ENCODE measurements at regions not wholly inside any gene's neighbourhood (a gene's known extent, or its start where the extent isn't known, plus 50 kb on each side); places are given as distances from the start of the nearest gene placed in this dataset.

DNA sequence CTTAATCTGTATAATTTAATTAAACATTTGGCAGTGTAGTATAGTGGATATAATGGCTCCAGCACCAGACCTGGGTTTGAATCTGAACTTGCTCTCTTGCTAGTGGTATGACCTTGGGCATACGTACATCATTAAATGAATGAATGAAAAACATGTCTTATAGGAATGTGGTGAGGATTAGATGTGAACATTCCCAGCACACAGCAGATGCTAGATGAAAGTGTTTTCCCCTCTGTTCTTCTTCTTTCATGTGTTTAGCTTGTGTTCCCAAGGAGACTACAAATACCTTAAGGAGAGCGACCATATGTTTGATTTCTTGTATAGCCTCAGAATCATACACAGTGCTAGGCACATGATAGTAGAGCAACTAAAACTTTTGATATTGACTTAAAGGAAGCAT, 56.5 kb downstream of the CT47B1 start:
- no peak for DNase-seq (ENCODE audit: low read depth in 2 of 2)

GRCh38 chrX:120813982-120814381, 61.7 kb downstream of the CT47B1 start:
- DNase-seq (ENCODE audit: low read depth in 2 of 2), result no peak

- no peak for DNase-seq (ENCODE audit: low read depth in 2 of 2)
These were observed 74.2 kb downstream of the CT47B1 start for GRCh38 chrX:120801426-120801825.

GRCh38 chrX:120797188-120797851, 78.3 kb downstream of the CT47B1 start:
- DNase-seq (ENCODE audit: low read depth in 2 of 2), result no peak

GRCh38 chrX:120795301-120795700, 80.4 kb downstream of the CT47B1 start:
- DNase-seq (ENCODE audit: low read depth in 2 of 2), result no peak

DNA sequence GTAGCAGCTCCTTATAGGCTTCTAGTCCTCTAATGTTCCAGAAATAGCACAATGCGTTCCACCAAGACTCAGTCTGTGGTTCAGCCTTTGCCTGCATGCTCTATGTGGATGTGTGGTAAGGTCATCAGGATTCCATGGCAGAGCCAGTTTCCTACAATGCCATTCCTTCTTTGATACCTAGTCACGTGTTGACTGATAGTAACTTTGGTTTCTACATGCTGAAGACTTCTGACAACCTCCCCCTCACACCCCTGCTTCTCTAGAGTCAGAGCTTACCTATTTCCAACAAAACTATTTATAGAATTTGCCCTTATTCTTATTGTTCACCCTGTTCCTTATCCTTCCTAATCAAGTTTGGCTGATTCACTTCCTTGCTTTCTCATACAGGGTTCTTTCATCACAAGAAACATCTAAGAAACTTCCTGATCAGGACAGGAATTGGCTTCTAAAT, 81.1 kb downstream of the CT47B1 start:
- no peak for DNase-seq (ENCODE audit: low read depth in 2 of 2)

DNA sequence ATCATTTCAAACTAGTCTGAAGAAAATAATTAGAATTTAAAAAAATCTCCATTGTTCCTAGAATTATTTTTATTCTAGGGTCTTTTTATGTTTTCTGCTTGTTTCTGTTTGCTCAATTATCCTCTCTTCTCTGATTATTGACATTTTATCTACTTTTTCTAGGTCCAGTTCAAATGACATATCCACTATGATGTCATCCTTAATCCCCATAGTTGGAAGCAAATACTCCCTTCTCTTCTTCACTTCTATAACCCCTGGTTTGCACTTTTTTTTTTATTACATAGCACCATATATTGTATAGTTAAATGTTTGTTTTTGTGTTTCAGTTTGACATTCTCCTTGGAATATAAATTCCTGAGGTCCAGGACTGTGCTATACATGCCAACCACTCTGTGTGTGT, 82.6 kb downstream of the CT47B1 start:
- DNase-seq (ENCODE audit: low read depth in 2 of 2), result no peak

DNA sequence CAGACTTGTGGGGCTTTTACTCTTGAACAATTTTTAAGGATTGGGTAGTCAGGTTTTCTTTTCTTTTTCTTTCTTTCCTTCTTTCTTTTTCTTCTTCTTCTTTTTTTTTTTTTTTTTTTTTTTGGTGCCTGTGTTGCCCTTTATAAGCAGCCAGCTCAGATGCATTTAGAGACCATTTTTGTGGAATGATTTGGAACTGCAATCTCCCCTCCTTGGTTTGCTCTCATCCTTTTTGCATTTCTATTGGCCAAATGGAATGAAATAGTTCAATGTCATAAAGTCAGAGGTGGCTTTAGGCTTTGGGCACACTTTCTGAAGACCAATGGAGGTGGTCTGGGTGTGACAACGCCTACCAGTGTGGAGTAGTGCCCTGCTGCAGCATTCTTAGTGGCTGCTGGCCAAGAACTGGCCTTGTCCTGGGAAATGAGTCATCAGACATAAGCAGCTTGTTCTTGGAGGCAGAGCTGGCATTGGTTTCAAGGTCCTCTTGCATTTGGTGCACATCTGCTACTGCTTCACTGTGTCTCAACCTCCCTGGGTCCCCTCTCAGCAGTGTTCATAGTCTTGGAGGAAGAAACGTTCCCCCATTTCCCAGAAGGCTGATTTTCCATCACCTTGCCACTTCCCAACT, 84.5 kb downstream of the CT47B1 start:
- no peak for DNase-seq (ENCODE audit: low read depth in 2 of 2)

GRCh38 chrX:120790552-120790951, 85.1 kb downstream of the CT47B1 start:
- DNase-seq (ENCODE audit: low read depth in 2 of 2), result no peak

- no peak for DNase-seq (ENCODE audit: low read depth in 2 of 2)
These were observed 85.5 kb downstream of the CT47B1 start for GRCh38 chrX:120790118-120790517.

GRCh38 chrX:120781403-120781802, 94.3 kb downstream of the CT47B1 start:
- DNase-seq (ENCODE audit: low read depth in 2 of 2), result no peak

DNA sequence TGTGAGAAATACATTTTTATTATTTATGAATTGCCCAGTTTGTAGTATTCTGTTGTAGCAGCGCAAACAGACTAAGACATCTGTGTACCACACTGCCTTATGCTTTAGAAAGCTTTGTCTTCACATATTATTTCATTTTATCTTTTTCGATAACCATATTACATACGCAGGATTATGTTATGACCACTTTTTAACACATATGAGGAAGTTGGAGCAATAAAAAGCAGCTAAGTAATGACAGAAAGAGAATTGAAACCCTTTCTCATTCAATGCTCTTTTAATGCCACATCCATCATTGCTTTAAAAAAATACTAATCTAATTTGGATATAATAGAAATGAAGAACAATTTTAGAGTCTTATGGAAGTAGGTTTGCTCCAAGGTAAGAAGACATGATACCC, 99.7 kb downstream of the CT47B1 start:
- no peak for DNase-seq (ENCODE audit: low read depth in 2 of 2)

DNA sequence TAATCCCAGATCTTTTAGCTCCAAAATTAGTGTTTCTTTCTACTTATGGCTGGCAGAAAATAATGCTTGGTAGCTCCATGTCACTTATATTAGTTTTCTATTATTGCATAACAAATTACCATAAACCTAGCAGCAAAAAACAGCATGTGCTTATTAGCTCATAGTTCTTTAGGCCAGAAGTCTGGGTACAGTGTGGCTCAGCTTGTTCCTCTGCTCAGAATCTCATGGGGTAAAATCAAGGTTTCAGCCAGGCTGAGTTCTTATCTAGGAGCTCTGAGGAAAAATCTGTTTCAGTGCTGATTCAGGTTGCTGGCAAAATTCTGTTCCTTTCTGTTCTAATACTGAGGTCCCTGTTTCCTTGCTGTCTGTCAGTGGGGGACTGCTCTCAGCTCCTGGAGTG, 101.1 kb downstream of the CT47B1 start:
- no peak for DNase-seq (ENCODE audit: low read depth in 2 of 2)

- DNase-seq (ENCODE audit: low read depth in 2 of 2), result no peak
These were observed 101.9 kb downstream of the CT47B1 start for GRCh38 chrX:120773801-120774200.

- DNase-seq (ENCODE audit: low read depth in 2 of 2), result no peak
These were observed 105.9 kb downstream of the CT47B1 start for GRCh38 chrX:120769576-120770341.

DNA sequence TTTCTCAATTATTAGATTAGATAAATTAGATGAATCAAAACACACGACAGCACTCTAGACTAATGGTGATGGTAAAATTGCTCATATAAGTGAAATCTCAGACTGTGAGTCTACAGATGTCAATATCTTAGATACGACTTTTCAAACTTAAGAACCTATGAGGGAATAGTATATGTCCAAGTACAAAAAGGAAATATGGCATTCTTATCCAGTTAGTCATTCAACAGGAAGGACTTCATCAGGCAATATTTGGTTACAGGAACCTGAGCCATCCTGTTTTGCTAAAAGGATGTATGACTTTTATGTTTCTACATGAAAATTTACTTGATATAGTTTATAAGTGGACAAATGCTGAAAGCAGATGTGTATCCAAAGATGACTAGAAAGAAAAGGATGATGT, 107.0 kb downstream of the CT47B1 start:
- DNase-seq (ENCODE audit: low read depth in 2 of 2), result no peak

- no peak for DNase-seq (ENCODE audit: low read depth in 2 of 2)
These were observed 107.4 kb downstream of the CT47B1 start for GRCh38 chrX:120768254-120768653.

DNA sequence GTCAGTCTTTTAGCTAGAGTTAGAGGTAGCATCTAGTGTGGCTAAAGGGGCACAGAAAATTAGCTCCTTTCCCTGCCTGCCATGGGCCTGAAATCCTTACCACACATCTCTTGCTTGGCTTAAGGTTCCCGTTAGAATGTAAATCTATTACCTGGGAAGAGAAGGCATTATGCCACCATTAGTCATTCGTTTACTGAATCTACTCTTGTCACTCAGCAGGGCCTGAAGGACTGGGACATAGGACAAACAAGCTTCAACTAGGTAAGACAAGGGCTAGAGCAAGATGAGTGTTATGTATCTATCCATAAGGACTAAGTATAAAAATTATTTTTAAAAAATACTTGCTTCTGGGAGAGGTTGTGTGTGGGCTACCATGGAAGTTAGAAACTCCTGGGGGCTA, 112.4 kb downstream of the CT47B1 start:
- no peak for DNase-seq (ENCODE audit: low read depth in 2 of 2)

DNA sequence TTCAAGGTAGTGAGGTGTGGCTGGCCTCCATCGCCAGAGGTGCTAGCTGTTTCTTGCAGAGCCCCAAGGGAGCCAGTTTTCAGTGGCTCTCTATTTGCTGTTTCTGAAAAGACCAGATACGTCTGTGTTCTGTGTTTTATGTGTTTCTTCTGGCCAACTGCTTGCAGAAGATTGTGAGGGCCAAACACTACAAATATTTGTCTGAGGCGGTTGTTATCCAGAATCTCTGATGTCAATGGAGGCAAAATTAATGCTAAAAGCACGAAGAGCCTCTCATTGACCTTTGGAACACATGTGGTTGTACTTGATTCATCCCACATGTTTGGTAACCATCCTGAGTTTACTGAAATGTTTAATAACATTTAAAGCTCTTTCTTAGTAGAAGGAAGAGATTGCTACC, 113.9 kb downstream of the CT47B1 start:
- no peak for DNase-seq (ENCODE audit: low read depth in 2 of 2)

DNA sequence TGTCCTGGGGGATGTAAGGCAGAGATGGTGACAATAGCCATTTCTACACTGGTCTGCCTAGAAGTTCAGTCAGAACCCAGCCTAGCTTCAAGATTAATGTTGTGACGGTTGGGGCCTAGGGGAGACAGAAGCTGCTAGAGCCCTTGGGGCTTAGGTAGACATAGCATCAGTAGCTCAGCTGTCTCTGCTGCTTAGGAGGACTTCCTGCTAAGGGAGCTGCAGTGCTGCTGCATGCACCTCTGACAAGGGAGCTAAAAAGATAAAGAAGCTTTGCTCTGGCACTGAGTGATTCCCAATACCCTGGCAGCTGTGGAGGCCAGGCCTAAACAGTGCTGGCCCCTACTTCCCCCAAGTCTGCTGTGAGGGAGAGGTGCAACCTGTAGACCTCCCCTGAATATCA, 116.0 kb downstream of the CT47B1 start:
- DNase-seq (ENCODE audit: low read depth in 2 of 2), result no peak

GRCh38 chrX:120755066-120755846, 120.4 kb downstream of the CT47B1 start:
- no peak for DNase-seq (ENCODE audit: low read depth in 2 of 2)
